ENCODE measurements at regions not wholly inside any gene's neighbourhood (a gene's known extent, or its start where the extent isn't known, plus 50 kb on each side); places are given as distances from the start of the nearest gene placed in this dataset.
"Not testable (repeated sequence)": the region's sequence is repeated elsewhere in the genome, so short reads cannot be mapped to it uniquely, and the experiment has no call there.

GRCh38 chr14:106069804-106070625, 543.6 kb downstream of the TMEM121 start:
- Histone ChIP-seq H3K4me1 (ENCODE audit: insufficient read depth, low read length) (no peaks in the 10 kb centered on the region), H3K27me3 (ENCODE audit: insufficient read depth, low read length) (no peaks in the 10 kb centered on the region), H3K4me3 (ENCODE audit: low read length) (no peak overlapping the region), H3K9me3 (ENCODE audit: low read depth, low read length) (no peaks in the 10 kb centered on the region)

- Histone ChIP-seq H3K4me3 (ENCODE audit: low read length) (no peak overlapping the region), H3K4me1 (ENCODE audit: insufficient read depth, low read length) (no peaks in the 10 kb centered on the region), H3K27me3 (ENCODE audit: insufficient read depth, low read length) (no peaks in the 10 kb centered on the region), H3K9me3 (ENCODE audit: low read depth, low read length) (no peaks in the 10 kb centered on the region)
Observed at GRCh38 chr14:106080922-106081321, 554.5 kb downstream of the TMEM121 start.

- H3K4me1 ChIP-seq (ENCODE audit: insufficient read depth, low read length); H3K4me3 ChIP-seq (ENCODE audit: low read length); H3K9me3 ChIP-seq (ENCODE audit: low read depth, low read length); H3K27me3 ChIP-seq (ENCODE audit: insufficient read depth, low read length): not testable (repeated sequence)
Observed at GRCh38 chr14:106081721-106082120, 555.3 kb downstream of the TMEM121 start.

GRCh38 chr14:106083082-106083481, 556.7 kb downstream of the TMEM121 start:
- no peak overlapping the region for H3K4me3 ChIP-seq (ENCODE audit: low read length)
- H3K27me3 ChIP-seq (ENCODE audit: insufficient read depth, low read length), result no peaks in the 10 kb centered on the region

GRCh38 chr14:106087837-106088236, 561.5 kb downstream of the TMEM121 start:
- H3K4me3 ChIP-seq (ENCODE audit: low read length), result no peak overlapping the region
- no peaks in the 10 kb centered on the region for H3K27me3 ChIP-seq (ENCODE audit: insufficient read depth, low read length)
- H3K9me3 ChIP-seq (ENCODE audit: low read depth, low read length), result no peaks in the 10 kb centered on the region
- H3K4me1 ChIP-seq (ENCODE audit: insufficient read depth, low read length), result no peaks in the 10 kb centered on the region

More at GRCh38 chr14:106083082-106083481, 556.7 kb downstream of the TMEM121 start:
- Histone ChIP-seq H3K4me1 (ENCODE audit: insufficient read depth, low read length) (no peaks in the 10 kb centered on the region), H3K9me3 (ENCODE audit: low read depth, low read length) (no peaks in the 10 kb centered on the region)

- not testable (repeated sequence) for H3K9me3 ChIP-seq (ENCODE audit: low read depth, low read length); H3K4me1 ChIP-seq (ENCODE audit: insufficient read depth, low read length); H3K27me3 ChIP-seq (ENCODE audit: insufficient read depth, low read length); H3K4me3 ChIP-seq (ENCODE audit: low read length)
Observed at GRCh38 chr14:106088860-106089259, 562.5 kb downstream of the TMEM121 start.

- Histone ChIP-seq H3K4me3 (ENCODE audit: low read length) (no peak overlapping the region), H3K27me3 (ENCODE audit: insufficient read depth, low read length) (no peaks in the 10 kb centered on the region)
Observed at GRCh38 chr14:106094654-106095189, 568.3 kb downstream of the TMEM121 start.

GRCh38 chr14:106107703-106108102, 581.3 kb downstream of the TMEM121 start:
- Histone ChIP-seq H3K4me1 (ENCODE audit: insufficient read depth, low read length) (no peaks in the 10 kb centered on the region), H3K27me3 (ENCODE audit: insufficient read depth, low read length) (no peaks in the 10 kb centered on the region), H3K4me3 (ENCODE audit: low read length) (no peak overlapping the region), H3K9me3 (ENCODE audit: low read depth, low read length) (no peaks in the 10 kb centered on the region)

More at GRCh38 chr14:106094654-106095189, 568.3 kb downstream of the TMEM121 start:
- H3K4me1 ChIP-seq (ENCODE audit: insufficient read depth, low read length), result no peaks in the 10 kb centered on the region
- no peaks in the 10 kb centered on the region for H3K9me3 ChIP-seq (ENCODE audit: low read depth, low read length)

- Histone ChIP-seq H3K9me3 (ENCODE audit: low read depth, low read length) (no peaks in the 10 kb centered on the region), H3K4me3 (ENCODE audit: low read length) (no peak overlapping the region), H3K27me3 (ENCODE audit: insufficient read depth, low read length) (no peaks in the 10 kb centered on the region), H3K4me1 (ENCODE audit: insufficient read depth, low read length) (no peaks in the 10 kb centered on the region)
Observed at GRCh38 chr14:106109337-106109736, 583.0 kb downstream of the TMEM121 start.

- no peak overlapping the region for H3K4me3 ChIP-seq (ENCODE audit: low read length)
- H3K4me1 ChIP-seq (ENCODE audit: insufficient read depth, low read length), result peaks cover 13% of the 10 kb centered on the region
- H3K27me3 ChIP-seq (ENCODE audit: insufficient read depth, low read length), result no peaks in the 10 kb centered on the region
- H3K9me3 ChIP-seq (ENCODE audit: low read depth, low read length), result no peaks in the 10 kb centered on the region
Observed at GRCh38 chr14:106115401-106115800, 589.0 kb downstream of the TMEM121 start.

GRCh38 chr14:106116339-106116930, 590.1 kb downstream of the TMEM121 start:
- not testable (repeated sequence) for H3K4me3 ChIP-seq (ENCODE audit: low read length); H3K27me3 ChIP-seq (ENCODE audit: insufficient read depth, low read length); H3K9me3 ChIP-seq (ENCODE audit: low read depth, low read length)
- peaks cover 14% of the 10 kb centered on the region for H3K4me1 ChIP-seq (ENCODE audit: insufficient read depth, low read length)

- H3K9me3 ChIP-seq (ENCODE audit: low read depth, low read length), result no peaks in the 10 kb centered on the region
- H3K4me1 ChIP-seq (ENCODE audit: insufficient read depth, low read length), result peaks cover 14% of the 10 kb centered on the region
- no peaks in the 10 kb centered on the region for H3K27me3 ChIP-seq (ENCODE audit: insufficient read depth, low read length)
- H3K4me3 ChIP-seq (ENCODE audit: low read length), result no peak overlapping the region
Observed at GRCh38 chr14:106120101-106120500, 593.7 kb downstream of the TMEM121 start.

- Histone ChIP-seq H3K4me3 (ENCODE audit: low read length) (no peak overlapping the region), H3K27me3 (ENCODE audit: insufficient read depth, low read length) (no peaks in the 10 kb centered on the region), H3K9me3 (ENCODE audit: low read depth, low read length) (no peaks in the 10 kb centered on the region), H3K4me1 (ENCODE audit: insufficient read depth, low read length) (peaks cover 15% of the 10 kb centered on the region)
Observed at GRCh38 chr14:106129274-106129673, 602.9 kb downstream of the TMEM121 start.

- peaks cover 15% of the 10 kb centered on the region for H3K4me1 ChIP-seq (ENCODE audit: insufficient read depth, low read length)
- not testable (repeated sequence) for H3K9me3 ChIP-seq (ENCODE audit: low read depth, low read length); H3K4me3 ChIP-seq (ENCODE audit: low read length); H3K27me3 ChIP-seq (ENCODE audit: insufficient read depth, low read length)
Observed at GRCh38 chr14:106129904-106130661, 603.7 kb downstream of the TMEM121 start.

GRCh38 chr14:106133126-106133525, 606.7 kb downstream of the TMEM121 start:
- not testable (repeated sequence) for H3K9me3 ChIP-seq (ENCODE audit: low read depth, low read length); H3K4me3 ChIP-seq (ENCODE audit: low read length); H3K27me3 ChIP-seq (ENCODE audit: insufficient read depth, low read length)
- H3K4me1 ChIP-seq (ENCODE audit: insufficient read depth, low read length), result peaks cover 15% of the 10 kb centered on the region

Measured in mononuclear cell (primary cell).